ENCODE measurements at regions not wholly inside any gene's neighbourhood (a gene's known extent, or its start where the extent isn't known, plus 50 kb on each side); places are given as distances from the start of the nearest gene placed in this dataset.

- no peak for TF ChIP-seq CTCF (IDR thresholded peaks at IDR 0.05)
- no peak for TF ChIP-seq POLR2A (IDR thresholded peaks at IDR 0.05)
Observed at GRCh38 chr3:127497676-127498075, 92.9 kb downstream of the TPRA1 start.

All from uterus (tissue), 2 donors.